ENCODE measurements at regions not wholly inside any gene's neighbourhood (a gene's known extent, or its start where the extent isn't known, plus 50 kb on each side); places are given as distances from the start of the nearest gene placed in this dataset.

DNA sequence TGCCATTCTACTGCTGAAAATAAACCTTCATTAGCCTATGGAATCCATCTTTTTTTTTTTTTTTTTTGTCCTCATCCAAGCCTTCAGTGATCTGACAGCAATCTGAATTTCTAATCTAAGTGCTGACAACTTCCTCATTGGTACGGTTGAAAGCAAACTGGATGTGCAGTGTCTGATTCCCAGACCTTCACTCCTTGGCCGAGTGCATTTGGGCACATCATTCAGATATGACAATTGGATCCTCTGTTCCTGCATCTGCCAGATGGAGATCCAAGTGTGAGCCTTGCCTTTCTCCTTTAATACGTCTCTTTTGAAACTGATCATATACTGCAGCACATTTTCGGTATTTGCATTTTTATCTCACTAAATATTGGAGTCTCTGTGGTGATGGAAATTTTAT is 713.1 kb downstream of the DCDC2C start:
- DNase-seq (no peak), ATAC-seq (no peak)
- Histone ChIP-seq H3K27ac (no peak overlapping the region), H3K27me3 (no peaks in the 10 kb centered on the region), H3K9me3 (no peaks in the 10 kb centered on the region), H3K36me3 (no peaks in the 10 kb centered on the region), H3K4me3 (no peak overlapping the region), H3K4me1 (no peaks in the 10 kb centered on the region)
- intact Hi-C loops (cut with DNase I): no loop called here
- TF ChIP-seq, protein P1, sequence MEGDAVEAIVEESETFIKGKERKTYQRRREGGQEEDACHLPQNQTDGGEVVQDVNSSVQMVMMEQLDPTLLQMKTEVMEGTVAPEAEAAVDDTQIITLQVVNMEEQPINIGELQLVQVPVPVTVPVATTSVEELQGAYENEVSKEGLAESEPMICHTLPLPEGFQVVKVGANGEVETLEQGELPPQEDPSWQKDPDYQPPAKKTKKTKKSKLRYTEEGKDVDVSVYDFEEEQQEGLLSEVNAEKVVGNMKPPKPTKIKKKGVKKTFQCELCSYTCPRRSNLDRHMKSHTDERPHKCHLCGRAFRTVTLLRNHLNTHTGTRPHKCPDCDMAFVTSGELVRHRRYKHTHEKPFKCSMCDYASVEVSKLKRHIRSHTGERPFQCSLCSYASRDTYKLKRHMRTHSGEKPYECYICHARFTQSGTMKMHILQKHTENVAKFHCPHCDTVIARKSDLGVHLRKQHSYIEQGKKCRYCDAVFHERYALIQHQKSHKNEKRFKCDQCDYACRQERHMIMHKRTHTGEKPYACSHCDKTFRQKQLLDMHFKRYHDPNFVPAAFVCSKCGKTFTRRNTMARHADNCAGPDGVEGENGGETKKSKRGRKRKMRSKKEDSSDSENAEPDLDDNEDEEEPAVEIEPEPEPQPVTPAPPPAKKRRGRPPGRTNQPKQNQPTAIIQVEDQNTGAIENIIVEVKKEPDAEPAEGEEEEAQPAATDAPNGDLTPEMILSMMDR (IDR thresholded peaks at IDR 0.05): no peak

DNA sequence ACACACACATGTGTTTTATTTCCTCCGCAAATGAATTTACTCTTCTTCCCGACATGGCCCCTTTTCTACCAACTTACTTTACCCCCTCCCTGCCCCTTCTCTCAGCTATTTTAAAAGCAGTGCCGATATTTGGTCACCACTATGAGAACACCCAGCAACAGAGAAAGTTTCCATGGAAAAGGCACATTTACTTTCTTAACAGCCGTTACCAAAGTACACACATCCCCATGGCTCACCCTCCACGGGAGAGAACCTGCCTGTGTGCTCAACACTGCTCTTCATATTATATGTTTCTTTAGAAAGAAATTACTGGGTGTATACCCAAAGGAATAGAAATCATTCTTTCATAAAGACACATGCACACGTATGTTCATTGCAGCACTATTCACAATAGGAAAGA is 714.4 kb downstream of the DCDC2C start:
- H3K4me3 ChIP-seq: no peak overlapping the region
- no peaks in the 10 kb centered on the region for H3K4me1 ChIP-seq
- no peaks in the 10 kb centered on the region for H3K27me3 ChIP-seq
- no peaks in the 10 kb centered on the region for H3K36me3 ChIP-seq
- ATAC-seq: no peak
- H3K9me3 ChIP-seq: no peaks in the 10 kb centered on the region
- TF ChIP-seq, protein P1 (IDR thresholded peaks at IDR 0.05): no peak
- intact Hi-C loops (cut with DNase I): no loop called here
- no peak for DNase-seq
- no peak overlapping the region for H3K27ac ChIP-seq

DNA sequence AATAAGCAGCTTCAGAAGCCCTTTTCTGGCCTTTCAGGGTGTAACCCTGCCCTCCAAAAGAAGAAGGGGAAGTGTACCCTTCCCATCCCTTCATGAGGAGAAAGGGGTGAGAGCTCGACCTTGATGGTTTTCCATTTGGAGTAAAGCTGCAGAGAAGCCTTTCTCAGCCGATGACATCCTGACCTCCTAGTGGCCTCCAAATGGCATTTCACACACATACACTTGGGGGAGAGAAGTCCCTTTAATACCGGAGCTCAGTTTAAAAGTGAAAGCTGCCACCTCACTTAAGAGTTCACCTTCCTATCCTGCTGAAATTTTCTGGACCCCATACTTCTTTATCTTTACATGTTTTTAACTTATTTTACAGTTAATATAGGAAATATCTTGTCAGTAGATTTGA is 716.7 kb downstream of the DCDC2C start:
- H3K9me3 ChIP-seq: no peaks in the 10 kb centered on the region

DNA sequence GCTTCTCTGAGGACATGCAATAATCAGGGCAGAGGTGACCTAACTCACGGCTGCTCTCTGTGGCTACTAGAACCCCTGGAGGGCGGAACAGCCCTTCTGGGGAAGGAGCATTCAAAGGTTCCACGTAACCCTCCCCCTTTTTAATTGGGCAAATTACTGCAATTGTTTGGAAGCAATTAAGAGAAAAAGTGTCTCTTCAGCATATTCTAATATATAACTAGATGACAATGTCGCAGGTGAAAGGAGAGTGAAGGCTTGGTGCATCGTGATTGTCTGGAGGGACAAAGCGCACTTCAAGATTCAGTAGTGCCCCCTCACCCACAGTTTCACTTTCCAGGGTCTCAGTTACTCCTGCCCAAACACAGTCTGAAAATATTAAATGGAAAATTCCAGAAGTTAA is 720.8 kb downstream of the DCDC2C start:
- Histone ChIP-seq H3K4me3 (no peak overlapping the region), H3K4me1 (no peaks in the 10 kb centered on the region), H3K27ac (no peak overlapping the region), H3K9me3 (no peaks in the 10 kb centered on the region), H3K36me3 (no peaks in the 10 kb centered on the region), H3K27me3 (no peaks in the 10 kb centered on the region)
- intact Hi-C loops (cut with DNase I): no loop called here
- TF ChIP-seq, protein P1 (IDR thresholded peaks at IDR 0.05): no peak
- DNase-seq: no peak
- no peak for ATAC-seq

More for the DNA sequence above, 716.7 kb downstream of the DCDC2C start:
- Histone ChIP-seq H3K4me1 (no peaks in the 10 kb centered on the region), H3K27ac (no peak overlapping the region), H3K27me3 (no peaks in the 10 kb centered on the region), H3K36me3 (no peaks in the 10 kb centered on the region), H3K4me3 (no peak overlapping the region)
- TF ChIP-seq, protein P1 (IDR thresholded peaks at IDR 0.05): no peak
- intact Hi-C loops (cut with DNase I): no loop called here
- ATAC-seq: no peak
- no peak for DNase-seq

DNA sequence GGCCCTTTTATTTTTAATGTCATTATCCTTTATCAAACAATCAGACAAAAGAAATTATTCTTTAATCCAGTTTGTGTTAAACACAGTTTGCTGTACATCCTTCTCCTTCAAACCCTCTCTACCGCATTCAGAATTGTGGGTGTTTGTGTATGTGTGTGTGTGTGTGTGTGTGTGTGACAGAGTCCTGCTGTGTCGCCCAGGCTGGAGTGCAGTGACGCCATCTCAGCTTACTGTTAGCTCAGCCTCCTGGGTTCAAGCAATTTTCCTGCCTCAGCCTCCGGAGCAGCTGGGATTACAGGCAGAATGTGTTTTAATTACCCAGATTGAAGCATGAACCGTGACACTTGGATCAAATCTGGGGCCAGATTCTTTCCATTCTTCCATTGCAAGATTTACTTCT is 723.7 kb downstream of the DCDC2C start:
- Histone ChIP-seq H3K9me3 (no peaks in the 10 kb centered on the region), H3K27ac (no peak overlapping the region), H3K27me3 (no peaks in the 10 kb centered on the region), H3K4me1 (no peaks in the 10 kb centered on the region), H3K36me3 (no peaks in the 10 kb centered on the region), H3K4me3 (no peak overlapping the region)
- DNase-seq (no peak), ATAC-seq (no peak)
- intact Hi-C loops (cut with DNase I): no loop called here
- TF ChIP-seq, protein P1 (IDR thresholded peaks at IDR 0.05): no peak

DNA sequence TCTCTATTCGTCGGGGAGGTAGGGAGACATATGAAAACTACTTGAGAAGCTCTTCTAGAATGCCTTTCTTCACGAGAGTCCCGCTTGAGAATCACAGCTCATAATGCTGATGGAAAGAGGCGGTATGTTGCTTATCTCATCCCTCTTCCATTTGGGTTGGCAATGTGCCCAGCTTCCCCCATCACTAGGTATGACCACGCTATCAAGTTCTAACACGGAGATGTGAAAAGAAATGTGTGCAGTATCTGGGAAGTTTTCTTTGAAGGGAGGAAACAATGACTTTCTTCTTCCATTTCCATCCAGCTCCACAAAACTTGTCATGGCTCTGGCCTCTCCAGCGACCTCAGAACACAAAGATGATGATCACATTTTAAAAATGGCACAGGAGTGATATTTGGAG is 742.4 kb downstream of the DCDC2C start:
- Histone ChIP-seq H3K4me1 (no peaks in the 10 kb centered on the region), H3K27me3 (no peaks in the 10 kb centered on the region), H3K9me3 (no peaks in the 10 kb centered on the region), H3K4me3 (no peak overlapping the region), H3K36me3 (no peaks in the 10 kb centered on the region), H3K27ac (no peak overlapping the region)
- ATAC-seq (no peak), DNase-seq (no peak)
- intact Hi-C loops (cut with DNase I): no loop called here
- TF ChIP-seq, protein P1 (IDR thresholded peaks at IDR 0.05): no peak

Data from upper lobe of right lung (tissue), 1 donor.